Stimulated activated CD4-positive, alpha-beta T cell treated with anti-CD3 and anti-CD28 coated beads, Interleukin-12 subunit alpha, Interleukin-12 subunit beta, amount 100 ng/mL, for 48 hours (primary cell): ENCODE measurements at regions not wholly inside any gene's neighbourhood (a gene's known extent, or its start where the extent isn't known, plus 50 kb on each side); places are given as distances from the start of the nearest gene placed in this dataset.

Experiments
- DNase-seq, 3 donors: peaks; one replicate each; pipeline ENCODE4 v3.0.0-alpha.2; 2020; ENCODE audit warnings: low read depth in 2 of 3, low spot score in 1 of 3

DNA sequence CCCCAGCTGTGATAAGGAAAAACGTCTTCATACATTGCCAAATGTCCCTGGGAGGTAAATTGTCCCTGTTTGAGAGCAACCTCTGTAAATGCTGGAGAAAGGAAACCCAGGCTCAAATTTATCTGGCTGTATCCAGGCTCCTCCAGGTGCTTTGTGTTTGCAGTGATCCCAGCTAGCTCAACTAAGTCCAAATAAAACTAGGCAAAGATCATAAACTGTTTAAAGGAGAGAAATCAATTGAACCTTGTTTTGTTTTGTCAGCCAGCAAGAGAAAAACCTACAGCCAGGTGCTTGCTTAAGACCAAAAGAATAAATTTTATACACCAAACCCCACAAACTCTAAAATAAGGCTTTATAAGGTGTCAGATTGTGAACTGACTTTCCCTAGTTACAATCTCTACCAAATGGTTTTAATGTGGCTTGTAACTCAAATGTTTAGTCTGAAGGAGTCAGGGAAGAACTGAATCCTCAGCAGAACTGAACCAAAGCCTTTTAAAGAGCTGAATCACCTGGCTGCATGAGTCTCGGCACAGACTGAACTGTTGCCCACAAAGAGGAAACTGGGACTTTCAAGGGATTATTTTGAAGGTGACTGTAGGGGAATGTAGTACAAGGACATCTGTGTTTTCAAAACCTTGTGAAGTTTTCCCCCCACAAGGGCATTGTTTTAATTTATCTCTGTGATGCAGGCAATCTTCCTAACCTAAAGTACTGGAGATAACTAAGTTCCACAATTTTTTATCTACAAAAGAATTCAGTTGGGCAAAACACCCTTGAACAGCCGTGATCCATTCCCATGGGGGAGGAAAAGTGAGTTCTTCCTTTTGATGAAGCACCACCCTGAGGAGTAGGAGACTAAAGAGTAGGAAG lies 201.7 kb upstream of the TARS1 start:
- DNase-seq = no peak

DNA sequence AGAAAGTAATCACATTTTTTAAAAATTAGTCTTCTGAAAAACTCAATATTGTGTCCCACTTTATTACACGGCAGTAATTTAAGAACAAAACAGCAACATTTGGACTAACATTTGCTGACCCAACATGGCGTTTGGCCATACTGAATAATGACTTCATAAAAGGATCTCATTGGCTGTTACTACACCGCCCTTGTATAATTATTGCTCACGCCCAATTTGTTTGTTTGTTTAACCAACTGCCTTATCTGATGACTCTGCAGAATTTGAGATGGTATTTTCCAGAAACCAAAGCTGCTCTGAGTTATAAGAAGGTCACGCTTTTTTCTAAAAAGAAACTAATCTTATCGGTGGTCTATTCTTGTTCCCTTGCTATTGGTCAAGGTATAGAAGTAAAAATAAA lies 200.2 kb upstream of the TARS1 start:
- no peak for DNase-seq

DNA sequence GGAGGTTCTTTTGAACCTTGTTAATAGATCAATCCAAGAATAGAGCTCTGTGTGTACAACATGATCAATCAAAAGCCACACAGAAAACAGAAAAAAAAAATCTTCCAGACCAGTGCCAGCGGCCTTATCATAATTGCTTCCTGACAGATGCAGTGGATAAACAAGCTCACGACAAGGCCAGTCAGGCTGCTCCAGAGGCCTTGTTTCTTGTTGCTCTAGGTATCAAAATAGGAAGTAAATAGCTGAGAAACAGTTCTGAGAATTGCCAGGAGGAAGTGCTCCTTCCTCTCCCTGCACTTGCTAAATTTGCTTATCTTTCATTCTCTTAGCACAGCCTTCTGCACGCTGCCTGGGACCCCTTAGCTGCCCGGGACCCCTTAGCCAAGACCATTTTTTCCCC lies 199.0 kb upstream of the TARS1 start:
- DNase-seq = no peak

DNA sequence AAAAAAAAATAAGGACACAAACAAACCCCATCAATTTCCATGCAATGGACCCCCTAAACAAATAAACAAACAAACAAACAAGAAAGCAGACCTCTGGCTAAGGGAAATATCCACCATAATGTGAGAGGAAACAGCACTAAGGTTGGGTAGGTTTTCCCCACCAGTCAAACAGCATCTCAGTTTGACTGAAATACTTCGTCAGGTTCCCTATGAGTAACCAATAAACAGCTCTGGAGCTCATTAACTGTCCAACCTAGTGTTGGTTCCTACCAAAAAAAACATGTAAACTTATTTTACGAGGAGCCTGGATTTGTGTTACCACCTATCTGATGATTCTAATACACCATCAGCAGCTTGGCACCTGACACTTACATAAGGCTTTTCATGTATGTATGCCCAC lies 198.5 kb upstream of the TARS1 start:
- DNase-seq = no peak

DNA sequence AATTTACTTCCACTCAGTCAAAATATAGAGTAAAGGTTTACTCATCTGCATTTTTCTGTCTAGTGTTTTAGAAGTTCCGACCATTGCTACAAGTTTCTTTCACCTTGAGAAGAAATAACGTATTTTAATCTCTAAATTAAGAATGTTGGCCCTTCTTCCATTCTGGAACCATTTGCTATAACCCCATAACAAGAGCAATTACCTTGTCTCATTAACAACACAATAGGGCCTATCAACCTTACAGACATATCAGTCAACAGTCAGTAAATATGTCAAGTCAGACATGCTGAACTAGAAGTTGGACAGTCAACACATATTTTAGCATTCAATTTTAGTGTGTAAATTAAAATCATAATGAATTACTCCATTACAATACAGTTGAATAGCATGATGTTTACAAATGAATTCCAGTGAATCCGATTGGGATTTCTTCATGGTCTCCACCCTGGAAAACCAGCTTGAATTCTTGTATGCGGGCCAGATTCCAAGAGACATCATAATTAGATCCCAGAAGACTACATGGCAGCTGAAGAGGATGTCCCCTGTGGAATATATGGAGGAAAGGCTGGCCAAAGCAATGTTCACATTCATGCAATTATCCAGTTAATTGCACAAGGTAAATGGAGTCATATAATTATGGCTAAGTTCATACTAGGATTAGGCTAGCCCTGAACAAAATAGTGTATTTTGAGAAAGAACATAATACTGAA lies 196.2 kb upstream of the TARS1 start:
- DNase-seq = no peak

DNA sequence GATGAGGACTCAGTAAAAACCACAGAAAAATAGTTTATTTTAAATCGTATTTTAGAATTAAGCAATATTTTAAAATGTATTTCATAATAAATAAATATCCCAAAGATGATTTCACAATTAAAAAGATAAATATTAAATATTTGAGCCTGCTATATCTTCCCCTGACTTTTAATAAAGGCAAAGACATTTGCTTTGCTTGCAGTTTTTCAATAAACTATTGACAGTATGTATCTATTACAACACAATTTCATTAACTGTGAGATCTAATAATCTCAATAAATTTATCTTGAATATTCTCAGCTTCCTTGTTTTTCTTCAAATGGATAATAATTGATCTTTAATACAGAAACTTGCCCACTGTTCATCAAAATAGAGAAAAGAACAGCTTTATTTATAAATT lies 186.2 kb upstream of the TARS1 start:
- no peak for DNase-seq

DNA sequence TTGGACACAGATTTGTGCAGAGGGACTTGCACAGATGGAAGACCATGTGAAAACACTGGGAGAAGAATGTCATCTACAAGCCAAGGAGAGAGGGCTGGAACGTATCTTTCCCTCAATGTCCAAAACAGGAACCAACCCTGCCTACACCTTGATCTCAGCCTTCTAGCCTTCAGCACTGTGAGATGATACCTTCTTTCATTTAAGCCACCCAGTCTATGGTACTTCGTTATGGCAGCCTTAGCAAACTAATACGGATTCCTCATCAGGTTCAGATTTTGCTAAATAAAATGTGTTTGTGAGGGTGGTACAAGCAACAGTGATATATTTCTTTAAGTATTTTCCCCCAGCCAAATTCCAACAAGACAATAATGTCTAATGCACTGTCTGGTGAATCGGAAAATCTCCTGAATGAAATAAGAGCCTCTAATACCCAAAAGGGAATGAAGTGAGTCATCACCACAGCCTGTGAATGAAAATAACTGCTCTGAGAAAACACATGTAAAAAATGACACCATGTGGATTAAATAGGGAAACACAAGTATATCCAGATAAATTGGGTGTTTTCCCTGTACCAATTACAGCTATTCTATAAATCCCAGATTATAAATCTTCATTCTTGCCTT lies 182.8 kb upstream of the TARS1 start:
- no peak for DNase-seq

DNA sequence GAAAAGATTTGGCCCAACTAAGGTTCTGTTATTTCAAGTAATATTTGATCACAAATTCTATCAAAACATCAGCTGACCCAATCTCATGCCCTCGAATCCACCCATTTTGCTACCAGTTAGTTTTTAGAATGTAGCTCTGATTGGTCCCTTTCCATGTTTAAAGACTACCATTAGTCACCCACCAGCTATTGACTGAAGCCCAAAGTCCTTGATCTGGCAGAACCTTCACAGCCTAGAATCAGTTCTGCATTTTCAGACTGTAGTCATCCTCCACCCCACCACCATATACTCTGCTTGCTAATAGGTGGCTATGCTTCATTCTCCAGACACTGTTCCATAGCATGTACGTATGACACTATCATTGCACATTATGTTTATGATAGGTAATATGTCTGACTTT lies 182.2 kb upstream of the TARS1 start:
- DNase-seq = no peak

DNA sequence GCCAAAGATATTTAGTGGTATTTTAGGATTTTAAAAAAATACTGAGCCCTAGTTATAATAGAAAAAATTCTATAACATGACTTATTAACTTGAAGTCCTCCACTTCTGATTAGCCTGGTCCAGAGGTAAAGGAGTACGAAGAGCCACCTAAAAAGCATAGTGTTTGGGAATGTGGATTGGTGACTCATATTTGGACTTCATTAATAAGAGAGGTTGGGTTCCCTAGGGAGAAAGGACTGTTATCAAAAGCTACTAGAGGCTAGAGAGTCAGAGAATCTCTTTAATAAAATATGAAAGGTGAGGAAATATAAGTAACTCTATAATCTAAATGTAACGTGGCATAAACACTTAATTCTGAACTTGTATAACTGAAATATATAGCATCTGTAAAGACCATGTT lies 180.7 kb upstream of the TARS1 start:
- DNase-seq = no peak

DNA sequence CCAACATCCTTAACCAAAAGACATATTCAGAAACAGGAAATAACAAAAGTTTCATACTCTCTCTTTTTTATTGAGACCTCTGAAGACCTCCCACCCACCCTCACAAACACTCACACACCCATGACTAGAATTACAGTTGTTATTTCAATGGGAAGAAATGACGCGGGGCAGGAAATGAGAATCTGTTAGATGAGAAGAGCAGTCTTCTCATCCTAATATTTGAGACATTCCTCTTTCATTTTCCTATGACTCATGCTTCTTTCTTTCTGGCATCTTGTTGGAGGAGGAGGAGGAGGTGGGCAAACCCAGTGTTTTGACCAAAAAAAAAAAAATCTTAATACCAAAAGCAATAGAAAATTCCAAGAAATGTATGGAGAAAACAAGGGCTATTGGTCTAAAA lies 179.5 kb upstream of the TARS1 start:
- no peak for DNase-seq

DNA sequence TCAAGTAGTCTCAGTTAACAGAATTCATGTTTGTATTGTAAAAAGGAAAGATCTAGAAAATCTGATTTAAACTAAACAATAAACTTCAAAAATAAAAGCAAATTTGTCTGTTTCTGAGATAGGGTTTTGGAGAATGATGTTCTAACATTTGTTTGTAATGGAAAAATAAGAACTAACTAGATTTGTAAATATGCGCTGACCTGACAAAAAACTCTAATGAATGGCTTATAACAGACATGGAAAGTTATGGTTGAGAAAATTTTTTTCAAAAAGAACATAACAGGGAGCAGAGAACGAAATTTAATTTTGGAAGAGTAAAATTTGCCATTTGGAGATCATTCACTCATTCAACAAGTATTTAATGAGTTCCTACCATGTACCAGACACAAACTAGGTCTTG lies 179.0 kb upstream of the TARS1 start:
- DNase-seq = no peak

DNA sequence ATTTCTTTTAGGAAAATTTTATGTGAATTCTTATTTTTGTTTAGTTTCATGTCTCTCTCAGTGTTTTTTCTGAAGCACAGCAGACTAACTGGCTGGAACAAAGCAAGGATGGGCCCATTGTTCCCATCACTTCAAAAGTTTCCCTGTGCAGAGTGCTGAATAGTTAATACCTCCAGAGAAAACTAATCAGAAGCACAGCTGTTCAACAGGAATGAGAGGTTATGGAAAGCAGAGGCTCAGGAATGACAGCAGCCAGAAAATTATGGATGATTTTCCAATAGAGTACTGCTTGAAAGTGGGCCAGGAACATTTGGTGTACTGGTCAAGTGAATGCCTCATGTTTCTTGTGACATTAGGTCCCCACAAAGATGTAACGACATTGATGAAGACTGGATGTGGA lies 173.0 kb upstream of the TARS1 start:
- DNase-seq = no peak

DNA sequence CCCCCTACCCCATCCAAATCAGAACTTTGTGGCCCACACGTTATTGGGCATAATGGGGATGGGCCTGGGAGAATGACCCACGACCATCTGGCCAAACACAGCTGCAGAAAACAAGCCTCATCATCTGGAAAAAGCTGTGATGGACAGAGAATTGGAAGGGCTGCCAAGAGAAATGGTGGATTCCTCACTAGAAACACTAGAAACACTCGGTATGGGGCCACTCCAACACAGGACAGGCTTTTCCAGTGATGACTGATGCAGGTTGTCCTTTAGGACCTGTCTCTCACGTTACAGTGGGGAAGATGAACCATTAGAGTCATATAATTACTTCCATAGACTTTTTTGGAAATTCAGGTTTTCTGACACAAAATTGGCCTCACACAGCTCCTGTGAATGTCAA lies 172.4 kb upstream of the TARS1 start:
- no peak for DNase-seq

DNA sequence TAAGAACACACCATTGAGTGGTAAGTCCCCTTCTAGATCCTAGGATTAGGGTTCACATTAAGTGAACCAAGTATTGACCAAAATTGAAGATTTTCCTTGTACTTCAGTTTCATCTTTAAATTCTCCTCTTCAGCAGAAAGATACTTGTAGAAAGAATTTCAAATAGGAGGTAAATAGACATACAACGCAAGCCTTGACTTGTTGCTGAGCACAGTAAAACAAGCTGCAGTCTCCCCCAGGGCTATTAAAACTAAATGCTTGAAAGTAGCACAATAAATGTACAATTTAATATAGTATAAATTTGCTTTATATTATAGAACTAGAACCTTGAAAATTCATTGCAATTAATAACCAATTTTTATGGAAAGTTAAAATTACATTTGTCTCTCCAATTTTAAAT lies 170.1 kb upstream of the TARS1 start:
- no peak for DNase-seq

DNA sequence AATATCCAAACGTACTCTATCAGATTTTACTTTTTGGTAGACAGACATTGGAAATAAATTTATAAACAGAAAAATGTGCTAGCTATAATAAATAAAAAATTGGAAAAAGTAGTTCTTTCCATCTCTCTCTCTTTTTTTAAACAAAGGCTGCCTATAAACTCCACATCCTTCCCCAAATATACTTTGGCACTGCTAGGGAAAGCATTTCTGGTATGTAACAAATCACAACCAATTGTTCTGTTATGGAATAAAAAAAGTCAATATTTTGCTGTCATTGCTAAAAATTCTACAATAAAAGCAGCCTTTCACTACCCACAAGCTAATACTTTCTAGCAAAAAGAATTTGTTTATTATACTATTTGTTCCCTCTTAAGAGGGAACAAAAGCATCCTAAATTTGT lies 169.2 kb upstream of the TARS1 start:
- DNase-seq = no peak

DNA sequence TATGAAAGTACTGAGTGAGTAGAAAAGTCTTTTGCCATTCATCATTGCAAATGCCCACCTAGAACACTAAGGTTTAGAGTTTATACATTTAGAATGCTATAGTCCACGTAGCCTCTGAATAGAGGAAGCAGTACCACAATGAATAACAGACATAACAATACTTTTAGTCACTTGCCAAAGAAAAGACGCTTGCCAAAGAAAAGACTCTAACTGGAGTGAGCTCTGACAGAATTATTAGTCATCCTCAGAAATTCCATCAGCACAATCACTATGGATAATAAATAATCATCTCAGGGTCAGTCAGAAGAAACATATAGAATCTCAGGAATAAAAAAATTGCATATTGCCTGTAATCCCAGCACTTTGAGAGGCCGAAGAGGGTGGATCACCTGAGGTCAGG lies 168.5 kb upstream of the TARS1 start:
- DNase-seq = no peak

DNA sequence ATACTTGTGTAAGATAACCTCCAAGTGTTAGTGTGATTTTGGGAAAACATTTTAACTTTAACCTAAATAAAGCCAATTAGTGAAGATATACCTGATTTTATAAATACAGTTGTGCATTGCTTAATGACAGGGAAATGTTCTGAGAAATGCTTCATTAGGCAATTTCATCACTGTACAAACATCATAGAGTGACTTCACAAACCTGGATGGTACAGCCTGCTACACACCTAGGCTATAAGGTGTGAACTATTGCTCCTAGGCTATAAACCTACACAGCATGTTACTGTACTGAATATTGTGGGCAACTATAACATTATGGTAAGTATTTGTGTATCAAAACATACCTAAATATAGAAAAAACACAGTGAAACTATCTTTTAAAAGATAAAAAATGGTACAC lies 166.8 kb upstream of the TARS1 start:
- no peak for DNase-seq

DNA sequence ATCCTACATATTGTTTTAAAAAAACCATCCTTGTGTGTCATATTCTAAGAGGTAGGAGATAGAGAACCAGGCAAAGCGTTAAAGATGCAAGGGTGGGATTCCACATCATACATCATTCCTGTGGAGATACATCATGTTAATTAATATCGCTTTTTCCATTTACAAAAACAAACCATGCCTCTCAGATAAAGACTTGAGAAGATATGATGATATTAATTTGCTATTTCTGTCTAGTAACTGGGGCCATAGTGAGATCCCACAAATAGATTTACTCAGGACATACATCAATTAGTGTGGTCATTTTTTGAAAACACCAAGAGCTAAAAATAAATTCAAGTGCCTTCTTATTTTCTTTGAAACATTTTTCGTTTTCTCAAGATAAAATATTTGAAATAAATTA lies 165.4 kb upstream of the TARS1 start:
- no peak for DNase-seq

DNA sequence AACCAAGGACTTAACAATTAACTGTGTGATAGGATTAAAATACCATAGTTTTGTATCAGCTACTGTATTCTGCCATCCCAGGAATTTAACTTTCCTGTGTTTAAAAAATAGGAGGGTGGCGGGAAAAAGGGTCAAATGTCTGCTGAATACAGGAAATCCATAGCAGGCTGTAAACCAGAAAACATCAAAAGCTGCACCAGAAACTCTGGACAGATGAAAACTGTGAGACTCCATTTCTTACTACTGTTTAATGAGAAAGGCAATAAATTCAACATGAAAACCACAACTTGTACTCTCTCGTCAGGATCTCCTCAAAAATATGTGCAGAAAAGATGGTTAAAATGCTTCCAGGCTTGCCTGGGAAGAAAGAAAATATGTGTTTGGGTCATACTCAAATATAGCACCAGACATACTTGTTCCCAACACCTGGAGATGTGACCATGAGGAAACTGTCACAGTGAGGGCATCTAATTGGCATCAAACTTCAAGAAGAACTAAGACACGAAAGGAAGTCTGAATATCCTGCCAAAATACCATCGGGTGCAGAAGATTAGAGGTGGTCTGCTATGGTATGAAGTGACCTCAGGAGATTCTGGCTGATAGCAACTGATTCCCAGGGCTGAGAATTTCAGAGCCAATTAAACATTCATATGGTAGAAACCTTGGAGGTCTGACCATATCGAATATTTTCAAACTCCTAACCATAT lies 164.7 kb upstream of the TARS1 start:
- DNase-seq = no peak

DNA sequence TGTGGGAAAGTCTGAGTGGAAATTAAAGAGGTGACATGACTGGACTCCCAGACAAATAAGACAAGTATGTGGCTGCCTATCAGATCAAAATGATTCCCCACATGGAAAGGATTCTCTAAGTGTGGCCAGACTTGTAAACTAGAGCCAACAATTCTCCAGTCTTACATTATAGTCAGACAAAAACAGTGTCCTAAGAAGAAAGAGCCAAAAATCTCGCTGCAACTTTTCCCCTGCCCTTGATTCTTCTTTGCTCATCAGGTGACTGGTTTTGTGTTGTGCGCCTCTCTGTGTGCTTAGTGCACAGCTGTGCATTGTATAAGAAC lies 164.2 kb upstream of the TARS1 start:
- DNase-seq = no peak

DNA sequence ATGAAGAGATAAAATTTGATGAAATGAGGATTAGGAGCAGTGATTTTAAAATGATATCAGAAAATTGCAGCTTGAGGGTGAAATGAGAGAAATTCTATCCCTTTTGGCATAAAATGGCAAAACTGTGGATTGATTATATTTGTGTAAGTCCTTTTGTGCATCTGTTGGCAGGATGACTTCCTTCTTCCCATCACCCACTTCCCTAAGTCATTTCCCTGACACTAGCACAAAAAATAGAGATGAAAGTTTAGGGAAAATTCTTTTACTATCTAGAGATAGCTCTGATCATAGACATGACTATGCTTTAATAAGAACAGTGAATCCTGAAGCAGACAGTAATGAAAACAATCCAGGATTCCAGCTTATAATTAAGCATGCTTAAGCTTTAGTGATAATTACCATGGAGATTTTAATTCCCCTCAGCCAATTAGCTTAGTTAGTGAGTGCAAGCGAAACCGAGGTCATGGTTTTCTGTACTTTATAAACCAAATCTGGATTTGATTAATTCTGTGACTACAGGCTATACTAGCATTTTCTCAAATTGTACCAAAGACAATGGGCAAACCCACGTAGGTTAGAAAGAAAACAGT lies 163.6 kb upstream of the TARS1 start:
- no peak for DNase-seq

DNA sequence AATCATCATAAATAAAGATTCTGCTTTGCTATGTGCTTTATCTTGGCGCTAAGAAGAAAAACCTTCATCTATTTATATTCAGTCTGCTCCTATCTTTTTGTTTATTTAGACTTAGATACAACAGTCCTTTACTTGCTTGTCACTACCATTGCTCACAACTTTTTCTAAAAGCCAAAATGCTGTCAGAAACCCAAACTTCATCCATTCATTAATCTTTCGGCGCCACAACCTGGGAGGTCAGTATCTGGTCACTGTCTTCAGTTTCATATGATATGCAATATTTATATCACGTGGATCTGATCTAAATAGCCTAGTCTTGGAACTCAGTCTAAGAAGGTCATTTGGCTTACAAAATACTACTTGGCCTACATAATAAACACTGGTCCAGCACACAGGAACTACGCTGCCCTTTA lies 159.3 kb upstream of the TARS1 start:
- no peak for DNase-seq
